Ascending aorta (tissue), 2 donors: ENCODE measurements at regions not wholly inside any gene's neighbourhood (a gene's known extent, or its start where the extent isn't known, plus 50 kb on each side); places are given as distances from the start of the nearest gene placed in this dataset.

Experiments used
- DNase-seq, 2 donors: peaks; one replicate each; pipeline ENCODE4 v3.0.0-alpha.2; 2019; ENCODE audit warnings: low spot score in 2 of 2
- H3K27ac ChIP-seq, 2 donors: fragments of 200-600 bp; sonication (generic); one replicate each; pipeline ENCODE4 v1.5.1; 2016 to 2017; ENCODE audit warnings: mild to moderate bottlenecking in 1 of 2
- H3K27me3 ChIP-seq: fragments of 200-600 bp; sonication (generic); one replicate; pipeline ENCODE4 v1.5.1; 2017
- H3K36me3 ChIP-seq, 2 donors: fragments of 200-600 bp; sonication (generic); one replicate each; pipeline ENCODE4 v1.5.1; 2016
- H3K4me1 ChIP-seq, 2 donors: fragments of 200-600 bp; sonication (generic); one replicate each; pipeline ENCODE4 v1.5.1; 2016 to 2017; ENCODE audit warnings: mild to moderate bottlenecking in 1 of 2
- H3K4me3 ChIP-seq, 2 donors: fragments of 200-600 bp; sonication (generic); one replicate each; pipeline ENCODE4 v1.5.1; 2016 to 2017; ENCODE audit warnings: mild to moderate bottlenecking in 1 of 2
- H3K9me3 ChIP-seq, 2 donors: fragments of 200-600 bp; sonication (generic); one replicate each; pipeline ENCODE4 v1.5.1; 2016
- intact Hi-C: fragments of 100-400 bp; cut with DNase I; formaldehyde crosslinking; loops from one replicate; pipeline ENCODE4 v1.15.1; 2023
- TF ChIP-seq, protein P1 (sequence below), 3 experiments: fragments of 200-600 bp in 2 of 3; fragments of 450-650 bp in 1 of 3; sonication (generic) in 2 of 3; IDR thresholded peaks; one replicate each; pipeline ENCODE4 v1.5.1; 2016 to 2019; ENCODE audit warnings: antibody characterized with exemption in 3 of 3, mild to moderate bottlenecking in 1 of 3, moderate library complexity in 1 of 3

- Histone ChIP-seq H3K9me3 (no peaks in the 10 kb centered on the region), H3K27me3 (no peaks in the 10 kb centered on the region), H3K4me1 (peaks cover 0 to 5% of the 10 kb centered on the region in 2 donors), H3K4me3 (no peak overlapping the region), H3K27ac (no peak overlapping the region), H3K36me3 (no peaks in the 10 kb centered on the region)
- TF ChIP-seq, protein P1, sequence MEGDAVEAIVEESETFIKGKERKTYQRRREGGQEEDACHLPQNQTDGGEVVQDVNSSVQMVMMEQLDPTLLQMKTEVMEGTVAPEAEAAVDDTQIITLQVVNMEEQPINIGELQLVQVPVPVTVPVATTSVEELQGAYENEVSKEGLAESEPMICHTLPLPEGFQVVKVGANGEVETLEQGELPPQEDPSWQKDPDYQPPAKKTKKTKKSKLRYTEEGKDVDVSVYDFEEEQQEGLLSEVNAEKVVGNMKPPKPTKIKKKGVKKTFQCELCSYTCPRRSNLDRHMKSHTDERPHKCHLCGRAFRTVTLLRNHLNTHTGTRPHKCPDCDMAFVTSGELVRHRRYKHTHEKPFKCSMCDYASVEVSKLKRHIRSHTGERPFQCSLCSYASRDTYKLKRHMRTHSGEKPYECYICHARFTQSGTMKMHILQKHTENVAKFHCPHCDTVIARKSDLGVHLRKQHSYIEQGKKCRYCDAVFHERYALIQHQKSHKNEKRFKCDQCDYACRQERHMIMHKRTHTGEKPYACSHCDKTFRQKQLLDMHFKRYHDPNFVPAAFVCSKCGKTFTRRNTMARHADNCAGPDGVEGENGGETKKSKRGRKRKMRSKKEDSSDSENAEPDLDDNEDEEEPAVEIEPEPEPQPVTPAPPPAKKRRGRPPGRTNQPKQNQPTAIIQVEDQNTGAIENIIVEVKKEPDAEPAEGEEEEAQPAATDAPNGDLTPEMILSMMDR (IDR thresholded peaks at IDR 0.05) = no peak
- intact Hi-C loops = no loop called here
- DNase-seq = no peak
Measured at GRCh38 chr5:125336401-125336800, 590.0 kb upstream of the ZNF608 start.

DNA sequence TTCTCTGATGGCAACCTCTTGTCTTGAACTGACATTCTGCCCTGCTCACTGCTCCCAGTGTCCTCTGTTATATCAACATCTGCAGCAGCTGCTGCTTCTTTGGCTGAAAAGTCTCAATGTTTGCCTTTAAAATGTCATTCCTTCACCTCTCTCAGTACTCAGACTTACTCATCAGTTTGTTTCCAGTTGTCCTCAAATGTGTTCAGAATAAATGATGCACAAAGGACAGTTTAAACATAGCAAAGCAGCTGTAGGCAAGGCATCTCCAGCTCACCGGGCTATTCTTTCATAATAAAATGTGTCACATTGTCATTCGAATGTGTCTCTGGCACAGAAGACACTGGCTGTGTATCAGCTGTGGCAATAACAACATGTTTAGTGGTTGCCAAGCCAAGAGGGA, 590.9 kb upstream of the ZNF608 start:
- H3K27me3 ChIP-seq = no peaks in the 10 kb centered on the region
- H3K9me3 ChIP-seq = no peaks in the 10 kb centered on the region
- H3K4me1 ChIP-seq = peaks cover 0 to 5% of the 10 kb centered on the region in 2 donors
- no peak for DNase-seq
- intact Hi-C loops = no loop called here
- TF ChIP-seq, protein P1 (IDR thresholded peaks at IDR 0.05) = no peak
- no peak overlapping the region for H3K27ac ChIP-seq
- H3K36me3 ChIP-seq = no peaks in the 10 kb centered on the region
- H3K4me3 ChIP-seq = no peak overlapping the region

DNA sequence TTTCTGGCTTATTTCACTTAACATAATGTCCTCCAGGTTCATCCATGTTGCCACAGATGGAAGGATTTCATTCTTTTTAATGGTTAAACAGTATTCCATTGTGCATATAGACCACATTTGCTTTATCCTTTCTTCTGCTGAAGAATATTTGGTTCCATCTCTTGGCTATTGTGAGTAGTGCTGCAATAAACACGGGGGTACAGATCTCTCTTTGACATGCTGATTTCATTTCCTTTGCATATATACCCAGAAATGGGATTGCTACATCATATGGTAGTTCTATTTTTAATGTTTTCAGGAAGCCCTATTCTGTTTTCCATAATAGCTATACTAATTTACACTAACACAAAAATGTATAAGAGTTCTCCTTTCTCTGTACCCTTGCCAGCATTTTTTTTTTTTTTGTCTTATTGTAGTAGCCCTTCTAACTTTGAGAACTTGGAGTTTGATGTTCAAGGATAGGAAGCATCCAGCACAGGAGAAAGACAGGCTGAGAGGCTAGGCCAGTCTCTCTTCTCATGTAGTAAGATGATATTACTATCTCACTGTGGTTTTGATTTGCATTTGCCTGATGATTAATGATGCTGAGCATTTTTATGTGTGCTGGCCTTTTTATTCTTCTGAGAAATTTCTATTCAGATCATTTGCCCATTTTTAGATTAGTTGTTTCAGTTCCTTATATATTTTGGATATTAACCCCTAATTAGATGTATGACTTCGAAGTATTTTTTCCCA, 592.2 kb upstream of the ZNF608 start:
- no peaks in the 10 kb centered on the region for H3K9me3 ChIP-seq
- peaks cover 0 to 1% of the 10 kb centered on the region in 2 donors for H3K4me1 ChIP-seq
- no peaks in the 10 kb centered on the region for H3K36me3 ChIP-seq
- no peak overlapping the region for H3K27ac ChIP-seq
- H3K27me3 ChIP-seq = no peaks in the 10 kb centered on the region
- intact Hi-C loops = no loop called here
- DNase-seq = no peak
- TF ChIP-seq, protein P1 (IDR thresholded peaks at IDR 0.05) = no peak
- H3K4me3 ChIP-seq = no peak overlapping the region

DNA sequence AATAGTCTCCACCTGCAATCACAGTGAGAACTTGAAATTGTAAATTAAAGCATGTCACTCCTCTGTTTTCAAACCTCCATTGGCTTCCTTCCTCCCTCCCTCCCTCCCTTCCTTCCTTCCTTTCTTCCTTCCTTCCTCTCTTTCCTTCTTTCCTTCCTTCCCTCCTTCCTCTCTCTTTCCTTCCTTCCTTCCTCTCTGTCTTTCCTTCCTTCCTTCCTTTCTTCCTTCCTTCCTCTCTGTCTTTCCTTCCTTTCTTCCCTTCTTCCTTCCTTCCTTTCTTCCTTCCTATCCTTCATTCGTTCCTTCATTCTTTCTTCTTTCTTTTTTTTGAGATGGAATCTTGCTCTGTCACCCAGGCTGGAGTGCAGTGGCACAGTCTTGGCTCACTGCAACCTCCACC, 595.0 kb upstream of the ZNF608 start:
- DNase-seq = no peak
- no peak overlapping the region for H3K27ac ChIP-seq
- no peaks in the 10 kb centered on the region for H3K36me3 ChIP-seq
- H3K4me1 ChIP-seq = no peaks in the 10 kb centered on the region
- H3K27me3 ChIP-seq = no peaks in the 10 kb centered on the region
- no peak overlapping the region for H3K4me3 ChIP-seq
- no peaks in the 10 kb centered on the region for H3K9me3 ChIP-seq
- intact Hi-C loops = no loop called here
- TF ChIP-seq, protein P1 (IDR thresholded peaks at IDR 0.05) = no peak

- Histone ChIP-seq H3K27me3 (no peaks in the 10 kb centered on the region), H3K9me3 (no peaks in the 10 kb centered on the region), H3K36me3 (no peaks in the 10 kb centered on the region), H3K4me3 (no peak overlapping the region), H3K4me1 (no peaks in the 10 kb centered on the region), H3K27ac (no peak overlapping the region)
- DNase-seq = no peak
- intact Hi-C loops = no loop called here
- TF ChIP-seq, protein P1 (IDR thresholded peaks at IDR 0.05) = no peak
Measured at GRCh38 chr5:125343015-125343414, 596.6 kb upstream of the ZNF608 start.

DNA sequence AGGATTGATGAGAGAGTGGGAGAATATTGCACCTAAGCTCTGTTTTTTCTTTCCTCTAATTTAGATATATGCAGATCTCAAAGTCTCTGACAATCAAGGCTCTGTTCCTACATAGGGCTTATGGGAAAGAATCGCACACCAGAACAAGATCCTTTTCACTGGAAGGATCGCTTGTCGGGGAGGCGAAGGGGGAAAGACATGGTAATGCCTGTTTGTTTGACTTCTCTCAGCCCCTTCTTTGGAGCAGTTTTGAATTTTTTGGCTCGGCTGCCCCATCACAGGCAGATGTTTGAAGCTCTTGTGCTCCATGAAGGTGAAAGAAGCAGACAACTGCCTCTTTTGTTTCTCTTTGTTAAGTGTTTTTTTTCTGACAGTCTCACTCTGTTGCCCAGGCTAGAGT, 599.9 kb upstream of the ZNF608 start:
- Histone ChIP-seq H3K4me3 (no peak overlapping the region), H3K4me1 (no peaks in the 10 kb centered on the region), H3K27me3 (no peaks in the 10 kb centered on the region), H3K9me3 (no peaks in the 10 kb centered on the region), H3K27ac (no peak overlapping the region), H3K36me3 (no peaks in the 10 kb centered on the region)
- intact Hi-C loops = no loop called here
- TF ChIP-seq, protein P1 (IDR thresholded peaks at IDR 0.05) = no peak
- no peak for DNase-seq
